ENCODE measurements at regions not wholly inside any gene's neighbourhood (a gene's known extent, or its start where the extent isn't known, plus 50 kb on each side); places are given as distances from the start of the nearest gene placed in this dataset.

DNA sequence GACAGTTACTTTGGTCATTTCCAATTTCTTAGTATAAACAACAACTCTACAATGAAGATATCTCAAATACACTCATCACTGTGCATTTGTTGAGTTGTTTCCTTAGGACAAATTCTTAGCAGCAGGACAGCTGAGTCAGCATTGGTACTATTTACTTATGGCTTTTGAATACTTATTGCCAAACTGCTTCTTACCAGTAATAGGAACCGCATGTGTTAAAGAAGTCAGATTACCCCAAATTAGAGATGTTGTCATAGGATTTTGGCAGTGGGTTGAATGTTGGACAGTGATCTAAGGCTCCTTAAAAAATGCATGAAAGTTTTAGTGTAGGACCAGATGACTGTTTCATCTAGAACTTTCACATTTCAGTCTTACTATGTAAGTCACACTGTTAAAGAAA lies 280.1 kb upstream of the DMRT1 start:
- TF ChIP-seq MAZ (IDR thresholded peaks at IDR 0.05; ENCODE audit: borderline replicate concordance, low read depth, low read length) (no peak), MYC (IDR thresholded peaks at IDR 0.05; ENCODE audit: borderline replicate concordance, low read length) (no peak), EP300 (IDR thresholded peaks at IDR 0.05) (no peak), RAD21 (conservative IDR thresholded peaks at IDR 0.05 in 1 of 2, IDR thresholded peaks at IDR 0.05 in 1 of 2) (no peak), HDAC2 (IDR thresholded peaks at IDR 0.05) (no peak), POLR2A (IDR thresholded peaks at IDR 0.05; ENCODE audit: low read length) (no peak)
- TF ChIP-seq, protein P1, sequence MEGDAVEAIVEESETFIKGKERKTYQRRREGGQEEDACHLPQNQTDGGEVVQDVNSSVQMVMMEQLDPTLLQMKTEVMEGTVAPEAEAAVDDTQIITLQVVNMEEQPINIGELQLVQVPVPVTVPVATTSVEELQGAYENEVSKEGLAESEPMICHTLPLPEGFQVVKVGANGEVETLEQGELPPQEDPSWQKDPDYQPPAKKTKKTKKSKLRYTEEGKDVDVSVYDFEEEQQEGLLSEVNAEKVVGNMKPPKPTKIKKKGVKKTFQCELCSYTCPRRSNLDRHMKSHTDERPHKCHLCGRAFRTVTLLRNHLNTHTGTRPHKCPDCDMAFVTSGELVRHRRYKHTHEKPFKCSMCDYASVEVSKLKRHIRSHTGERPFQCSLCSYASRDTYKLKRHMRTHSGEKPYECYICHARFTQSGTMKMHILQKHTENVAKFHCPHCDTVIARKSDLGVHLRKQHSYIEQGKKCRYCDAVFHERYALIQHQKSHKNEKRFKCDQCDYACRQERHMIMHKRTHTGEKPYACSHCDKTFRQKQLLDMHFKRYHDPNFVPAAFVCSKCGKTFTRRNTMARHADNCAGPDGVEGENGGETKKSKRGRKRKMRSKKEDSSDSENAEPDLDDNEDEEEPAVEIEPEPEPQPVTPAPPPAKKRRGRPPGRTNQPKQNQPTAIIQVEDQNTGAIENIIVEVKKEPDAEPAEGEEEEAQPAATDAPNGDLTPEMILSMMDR (IDR thresholded peaks at IDR 0.05): no peak
- TF ChIP-seq, protein P2, sequence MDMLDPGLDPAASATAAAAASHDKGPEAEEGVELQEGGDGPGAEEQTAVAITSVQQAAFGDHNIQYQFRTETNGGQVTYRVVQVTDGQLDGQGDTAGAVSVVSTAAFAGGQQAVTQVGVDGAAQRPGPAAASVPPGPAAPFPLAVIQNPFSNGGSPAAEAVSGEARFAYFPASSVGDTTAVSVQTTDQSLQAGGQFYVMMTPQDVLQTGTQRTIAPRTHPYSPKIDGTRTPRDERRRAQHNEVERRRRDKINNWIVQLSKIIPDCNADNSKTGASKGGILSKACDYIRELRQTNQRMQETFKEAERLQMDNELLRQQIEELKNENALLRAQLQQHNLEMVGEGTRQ (IDR thresholded peaks at IDR 0.05): no peak
- TF ChIP-seq, protein P3, sequence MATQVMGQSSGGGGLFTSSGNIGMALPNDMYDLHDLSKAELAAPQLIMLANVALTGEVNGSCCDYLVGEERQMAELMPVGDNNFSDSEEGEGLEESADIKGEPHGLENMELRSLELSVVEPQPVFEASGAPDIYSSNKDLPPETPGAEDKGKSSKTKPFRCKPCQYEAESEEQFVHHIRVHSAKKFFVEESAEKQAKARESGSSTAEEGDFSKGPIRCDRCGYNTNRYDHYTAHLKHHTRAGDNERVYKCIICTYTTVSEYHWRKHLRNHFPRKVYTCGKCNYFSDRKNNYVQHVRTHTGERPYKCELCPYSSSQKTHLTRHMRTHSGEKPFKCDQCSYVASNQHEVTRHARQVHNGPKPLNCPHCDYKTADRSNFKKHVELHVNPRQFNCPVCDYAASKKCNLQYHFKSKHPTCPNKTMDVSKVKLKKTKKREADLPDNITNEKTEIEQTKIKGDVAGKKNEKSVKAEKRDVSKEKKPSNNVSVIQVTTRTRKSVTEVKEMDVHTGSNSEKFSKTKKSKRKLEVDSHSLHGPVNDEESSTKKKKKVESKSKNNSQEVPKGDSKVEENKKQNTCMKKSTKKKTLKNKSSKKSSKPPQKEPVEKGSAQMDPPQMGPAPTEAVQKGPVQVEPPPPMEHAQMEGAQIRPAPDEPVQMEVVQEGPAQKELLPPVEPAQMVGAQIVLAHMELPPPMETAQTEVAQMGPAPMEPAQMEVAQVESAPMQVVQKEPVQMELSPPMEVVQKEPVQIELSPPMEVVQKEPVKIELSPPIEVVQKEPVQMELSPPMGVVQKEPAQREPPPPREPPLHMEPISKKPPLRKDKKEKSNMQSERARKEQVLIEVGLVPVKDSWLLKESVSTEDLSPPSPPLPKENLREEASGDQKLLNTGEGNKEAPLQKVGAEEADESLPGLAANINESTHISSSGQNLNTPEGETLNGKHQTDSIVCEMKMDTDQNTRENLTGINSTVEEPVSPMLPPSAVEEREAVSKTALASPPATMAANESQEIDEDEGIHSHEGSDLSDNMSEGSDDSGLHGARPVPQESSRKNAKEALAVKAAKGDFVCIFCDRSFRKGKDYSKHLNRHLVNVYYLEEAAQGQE (IDR thresholded peaks at IDR 0.05): no peak
- TF ChIP-seq, protein P4, sequence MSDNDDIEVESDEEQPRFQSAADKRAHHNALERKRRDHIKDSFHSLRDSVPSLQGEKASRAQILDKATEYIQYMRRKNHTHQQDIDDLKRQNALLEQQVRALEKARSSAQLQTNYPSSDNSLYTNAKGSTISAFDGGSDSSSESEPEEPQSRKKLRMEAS (IDR thresholded peaks at IDR 0.05): no peak

All from A549 (cell line).